Ectodermal cell (in vitro differentiated cells): ENCODE measurements at regions not wholly inside any gene's neighbourhood (a gene's known extent, or its start where the extent isn't known, plus 50 kb on each side); places are given as distances from the start of the nearest gene placed in this dataset.

ENCODE experiments used
- H3K27ac ChIP-seq: 2 replicates; pipeline ENCODE4 v1.7.0; 2013; ENCODE audit warnings: mild to moderate bottlenecking, low read depth, low read length; ENCODE audit not compliant: insufficient read depth, poor library complexity, severe bottlenecking
- H3K27me3 ChIP-seq: 2 replicates; pipeline ENCODE4 v1.7.0; 2013; ENCODE audit warnings: mild to moderate bottlenecking, low read length; ENCODE audit not compliant: insufficient read depth, control insufficient read depth, poor library complexity, severe bottlenecking
- H3K36me3 ChIP-seq: one replicate; pipeline ENCODE4 v1.7.0; 2013; ENCODE audit warnings: low read length; ENCODE audit not compliant: control insufficient read depth, insufficient read depth
- H3K4me1 ChIP-seq: one replicate; pipeline ENCODE4 v1.7.0; 2013; ENCODE audit warnings: low read length; ENCODE audit not compliant: control insufficient read depth, insufficient read depth
- H3K4me3 ChIP-seq: 2 replicates; pipeline ENCODE4 v1.7.0; 2013; ENCODE audit warnings: low read depth, low read length, control low read depth; ENCODE audit not compliant: insufficient read depth
- H3K9me3 ChIP-seq: 2 replicates; pipeline ENCODE4 v1.7.0; 2013; ENCODE audit warnings: mild to moderate bottlenecking, low read length, moderate library complexity; ENCODE audit not compliant: control insufficient read depth
- WGBS, 2 experiments: methylation state at CpG; one replicate each; pipeline ENCODE4 v1.1.7; 2013; ENCODE audit warnings: missing lambda C conversion rate in 2 of 2; 5-methylcytosine and 5-hydroxymethylcytosine counted together

DNA sequence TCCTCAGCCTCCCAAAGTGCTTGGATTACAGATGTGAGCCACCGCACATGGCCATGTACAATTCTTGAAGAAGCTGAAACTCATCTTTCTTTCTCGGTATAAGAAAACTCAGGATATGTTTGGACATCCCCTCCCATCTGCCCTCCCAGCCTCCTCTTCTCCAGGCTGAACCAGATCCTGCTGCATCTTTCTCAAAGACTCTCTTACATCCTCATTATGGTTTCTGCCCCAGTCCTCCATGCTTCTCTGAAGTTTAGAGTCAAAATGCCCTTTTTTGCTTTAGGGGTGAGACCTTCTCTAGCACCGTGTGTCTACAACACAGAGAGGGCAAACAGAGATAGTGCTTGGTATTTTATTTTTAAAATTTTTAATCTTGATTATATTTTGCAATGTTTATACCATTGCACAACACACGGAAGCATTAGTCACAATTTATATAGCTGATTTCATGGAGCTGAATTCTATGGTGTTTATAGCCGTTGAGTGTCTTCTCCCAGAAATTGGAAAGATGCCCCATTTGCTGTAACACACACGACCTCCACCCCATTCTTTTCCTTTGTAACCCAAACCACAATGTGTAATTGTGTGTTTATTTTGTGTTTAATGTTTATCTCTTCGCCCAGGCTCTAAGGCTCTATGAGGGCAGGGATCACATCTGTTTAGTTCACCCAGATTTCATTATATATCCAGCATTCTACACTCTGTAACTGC lies 206.0 kb upstream of the TNP1 start:
- Histone ChIP-seq H3K36me3 (no peaks in the 10 kb centered on the region), H3K27me3 (no peaks in the 10 kb centered on the region), H3K27ac (no peak overlapping the region), H3K9me3 (no peaks in the 10 kb centered on the region), H3K4me3 (no peak overlapping the region), H3K4me1 (peaks cover 18% of the 10 kb centered on the region)
- WGBS, 2 experiments: 96 to 97% methylated on average over 2 to 6 of the region's 7 CpGs

GRCh38 chr2:217065012-217065290 lies 205.1 kb upstream of the TNP1 start:
- Histone ChIP-seq H3K4me3 (no peak overlapping the region), H3K4me1 (peaks cover 18% of the 10 kb centered on the region), H3K9me3 (no peaks in the 10 kb centered on the region), H3K27ac (no peak overlapping the region), H3K36me3 (no peaks in the 10 kb centered on the region), H3K27me3 (no peaks in the 10 kb centered on the region)
- 59 to 64% methylated on average over 4 of the region's 4 CpGs for WGBS, 2 experiments

- Histone ChIP-seq H3K27me3 (no peaks in the 10 kb centered on the region), H3K4me3 (no peak overlapping the region), H3K36me3 (no peaks in the 10 kb centered on the region), H3K27ac (peak overlapping the region; percentile 47), H3K4me1 (peaks cover 18% of the 10 kb centered on the region), H3K9me3 (no peaks in the 10 kb centered on the region)
- 45% methylated on average over 16 of the region's 16 CpGs for WGBS, 2 experiments
Observed at GRCh38 chr2:217064234-217065011, 204.6 kb upstream of the TNP1 start.

DNA sequence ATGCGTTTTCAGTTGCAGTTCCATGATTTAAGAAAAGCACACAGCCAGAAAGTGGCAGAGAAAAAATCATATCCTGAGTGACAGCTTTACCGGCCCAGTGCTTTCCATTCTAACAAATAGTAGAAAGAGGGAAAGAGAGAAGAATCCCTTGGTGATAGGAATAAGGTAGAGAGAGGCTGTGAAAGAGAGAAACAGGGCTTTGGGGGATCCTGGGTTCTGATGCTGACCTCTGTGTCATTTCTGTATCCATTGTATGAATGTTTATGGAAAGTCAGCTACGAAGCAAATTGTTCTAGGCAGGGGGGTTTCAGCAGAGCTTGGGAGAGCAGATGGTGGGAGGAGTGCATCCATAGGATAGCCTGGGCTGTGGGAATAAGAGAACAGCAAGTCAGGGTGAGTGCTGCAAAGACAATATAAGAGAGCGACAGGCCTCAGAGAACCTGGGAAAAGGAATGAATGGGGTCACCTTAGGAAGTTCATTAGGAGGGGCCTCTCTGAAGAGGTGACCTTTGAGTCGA lies 203.4 kb upstream of the TNP1 start:
- Histone ChIP-seq H3K4me3 (no peak overlapping the region), H3K9me3 (no peaks in the 10 kb centered on the region), H3K4me1 (peaks cover 18% of the 10 kb centered on the region), H3K27me3 (no peaks in the 10 kb centered on the region), H3K36me3 (no peaks in the 10 kb centered on the region), H3K27ac (no peak overlapping the region)
- 88 to 93% methylated on average over 5 of the region's 5 CpGs for WGBS, 2 experiments

- Histone ChIP-seq H3K27me3 (no peaks in the 10 kb centered on the region), H3K9me3 (no peaks in the 10 kb centered on the region), H3K27ac (no peak overlapping the region), H3K36me3 (no peaks in the 10 kb centered on the region), H3K4me1 (peaks cover 18% of the 10 kb centered on the region), H3K4me3 (no peak overlapping the region)
- 88 to 89% methylated on average over 6 of the region's 6 CpGs for WGBS, 2 experiments
Observed at GRCh38 chr2:217062768-217063167, 202.9 kb upstream of the TNP1 start.

DNA sequence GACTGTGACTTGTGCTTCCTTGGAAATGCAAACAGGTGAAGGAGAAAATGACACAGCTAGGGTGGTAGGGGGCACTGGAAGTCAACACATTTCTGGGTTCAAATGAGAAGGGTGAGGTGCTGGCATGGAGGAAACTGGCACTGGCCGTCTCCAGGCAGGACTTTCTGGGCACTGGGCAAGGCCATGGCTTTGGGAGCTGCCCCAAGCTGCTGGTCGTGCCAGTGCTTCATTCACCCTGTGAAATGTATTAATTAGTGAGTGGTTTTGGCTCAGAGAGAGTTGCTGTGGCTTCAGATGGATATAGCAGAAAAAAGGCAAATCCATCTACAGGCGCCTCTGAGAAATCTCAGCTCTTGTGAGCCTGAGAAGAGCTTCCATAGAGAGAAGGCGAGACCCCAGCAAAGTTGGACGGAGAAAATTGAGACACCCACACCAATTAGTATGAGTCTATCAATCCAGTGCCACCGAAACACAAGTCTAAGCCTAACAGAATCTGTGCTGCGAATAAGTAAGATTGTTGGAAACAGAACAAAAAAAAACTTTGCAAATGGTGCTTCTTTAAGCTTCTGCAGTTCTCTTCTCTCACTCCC lies 202.1 kb upstream of the TNP1 start:
- 96% methylated on average over 7 of the region's 7 CpGs for WGBS, 2 experiments
- peaks cover 18% of the 10 kb centered on the region for H3K4me1 ChIP-seq

GRCh38 chr2:217060951-217061547 lies 201.2 kb upstream of the TNP1 start:
- Histone ChIP-seq H3K27me3 (no peaks in the 10 kb centered on the region), H3K36me3 (no peaks in the 10 kb centered on the region), H3K9me3 (no peaks in the 10 kb centered on the region), H3K4me1 (peaks cover 18% of the 10 kb centered on the region), H3K4me3 (no peak overlapping the region), H3K27ac (no peak overlapping the region)
- 92 to 95% methylated on average over 3 of the region's 3 CpGs for WGBS, 2 experiments

More for the DNA sequence above, 202.1 kb upstream of the TNP1 start:
- Histone ChIP-seq H3K4me3 (no peak overlapping the region), H3K9me3 (no peaks in the 10 kb centered on the region), H3K27me3 (no peaks in the 10 kb centered on the region), H3K27ac (no peak overlapping the region), H3K36me3 (no peaks in the 10 kb centered on the region)

- H3K4me1 ChIP-seq: peaks cover 18% of the 10 kb centered on the region
- no peaks in the 10 kb centered on the region for H3K36me3 ChIP-seq
- H3K9me3 ChIP-seq: no peaks in the 10 kb centered on the region
- WGBS, 2 experiments: 94% methylated on average over 2 of the region's 2 CpGs
- H3K4me3 ChIP-seq: no peak overlapping the region
- no peak overlapping the region for H3K27ac ChIP-seq
- H3K27me3 ChIP-seq: no peaks in the 10 kb centered on the region
Observed at GRCh38 chr2:217060516-217060915, 200.7 kb upstream of the TNP1 start.

- Histone ChIP-seq H3K27ac (no peak overlapping the region), H3K36me3 (no peaks in the 10 kb centered on the region), H3K27me3 (no peaks in the 10 kb centered on the region), H3K4me1 (peaks cover 18% of the 10 kb centered on the region), H3K9me3 (no peaks in the 10 kb centered on the region), H3K4me3 (no peak overlapping the region)
- WGBS, 2 experiments: 97 to 99% methylated on average over 4 of the region's 4 CpGs
Observed at GRCh38 chr2:217058791-217059755, 199.2 kb upstream of the TNP1 start.
